HepG2 (cell line): ENCODE measurements at regions not wholly inside any gene's neighbourhood (a gene's known extent, or its start where the extent isn't known, plus 50 kb on each side); places are given as distances from the start of the nearest gene placed in this dataset.

ENCODE experiments used
- ATF5 ChIP-seq: sonication (generic); formaldehyde crosslinking; IDR thresholded peaks from 2 replicates; pipeline ENCODE4 v1.4.0; 2020; ENCODE audit warnings: mild to moderate bottlenecking, low read depth, missing genetic modification reagents
- ELF4 ChIP-seq: sonication (generic); formaldehyde crosslinking; IDR thresholded peaks from 2 replicates; pipeline ENCODE4 v1.5.0; 2020; ENCODE audit warnings: missing genetic modification reagents, mild to moderate bottlenecking, moderate library complexity, borderline replicate concordance
- ERF ChIP-seq: IDR thresholded peaks from 2 replicates; pipeline ENCODE4 v1.6.1; 2018; ENCODE audit warnings: missing biosample characterization, missing genetic modification reagents
- EZH2 ChIP-seq: conservative IDR thresholded peaks from 2 replicates; pipeline ENCODE4 v1.6.1; 2012; ENCODE audit warnings: mild to moderate bottlenecking, low read depth, low read length, moderate library complexity
- FUBP1 ChIP-seq: sonication (generic); formaldehyde crosslinking; IDR thresholded peaks from 2 replicates; pipeline ENCODE4 v1.5.1; 2020; ENCODE audit warnings: missing genetic modification reagents, mild to moderate bottlenecking, borderline replicate concordance
- GPBP1L1 ChIP-seq: sonication (generic); formaldehyde crosslinking; IDR thresholded peaks from 2 replicates; pipeline ENCODE4 v1.5.0; 2020; ENCODE audit warnings: mild to moderate bottlenecking, missing genetic modification reagents
- HOXA9 ChIP-seq: sonication (generic); formaldehyde crosslinking; IDR thresholded peaks from 2 replicates; pipeline ENCODE4 v1.8.1; 2022; ENCODE audit warnings: missing genetic modification reagents, mild to moderate bottlenecking, moderate library complexity, borderline replicate concordance
- IKZF4 ChIP-seq: sonication (generic); formaldehyde crosslinking; IDR thresholded peaks from 2 replicates; pipeline ENCODE4 v1.5.1; 2020; ENCODE audit warnings: borderline replicate concordance, mild to moderate bottlenecking, low read depth, missing genetic modification reagents; ENCODE audit errors: not compliant biosample characterization
- KAT8 ChIP-seq: IDR thresholded peaks from 2 replicates; pipeline ENCODE4 v1.6.1; 2016; ENCODE audit warnings: missing genetic modification reagents, missing compliant biosample characterization
- KLF6 ChIP-seq: IDR thresholded peaks from 2 replicates; pipeline ENCODE4 v1.8.0; 2016; ENCODE audit warnings: missing biosample characterization, missing genetic modification reagents
- NCOR1 ChIP-seq: fragments of 200-600 bp; sonication (generic); IDR thresholded peaks from 2 replicates; pipeline ENCODE4 v1.7.0; 2017; ENCODE audit warnings: antibody characterized with exemption, low read length, borderline replicate concordance
- NFIB ChIP-seq: sonication (generic); formaldehyde crosslinking; IDR thresholded peaks from 2 replicates; pipeline ENCODE4 v1.9.0; 2021; ENCODE audit warnings: missing genetic modification reagents, mild to moderate bottlenecking, borderline replicate concordance
- NFKB2 ChIP-seq: sonication (generic); formaldehyde crosslinking; IDR thresholded peaks from 2 replicates; pipeline ENCODE4 v1.4.0; 2020; ENCODE audit warnings: missing genetic modification reagents, borderline replicate concordance
- NFYB ChIP-seq: sonication (generic); formaldehyde crosslinking; IDR thresholded peaks from 2 replicates; pipeline ENCODE4 v1.4.0; 2020; ENCODE audit warnings: missing genetic modification reagents
- NRL ChIP-seq: sonication (generic); formaldehyde crosslinking; IDR thresholded peaks from 2 replicates; pipeline ENCODE4 v1.5.0; 2020; ENCODE audit warnings: missing genetic modification reagents, mild to moderate bottlenecking, moderate library complexity, borderline replicate concordance
- PAX8 ChIP-seq: sonication (generic); formaldehyde crosslinking; IDR thresholded peaks from 2 replicates; pipeline ENCODE4 v1.8.0; 2022; ENCODE audit warnings: mild to moderate bottlenecking, missing genetic modification reagents, borderline replicate concordance
- RAD21 ChIP-seq: fragments of 450-650 bp; formaldehyde crosslinking; IDR thresholded peaks from 2 replicates; pipeline ENCODE4 v1.5.0; 2020; ENCODE audit warnings: mild to moderate bottlenecking
- RBM39 ChIP-seq: fragments of 200-400 bp; formaldehyde crosslinking; IDR thresholded peaks from one replicate; pipeline ENCODE4 v1.6.1; 2018; ENCODE audit warnings: antibody characterized with exemption, mild to moderate bottlenecking, low read depth, low read length; ENCODE audit not compliant: poor library complexity, severe bottlenecking
- RELA ChIP-seq: sonication (generic); formaldehyde crosslinking; IDR thresholded peaks from 2 replicates; pipeline ENCODE4 v1.4.0; 2020; ENCODE audit warnings: missing genetic modification reagents
- SMAD1 ChIP-seq: sonication (generic); formaldehyde crosslinking; IDR thresholded peaks from 2 replicates; pipeline ENCODE4 v1.4.0; 2020; ENCODE audit warnings: missing genetic modification reagents, low read depth, mild to moderate bottlenecking, borderline replicate concordance
- TCF7 ChIP-seq: sonication (generic); IDR thresholded peaks from 2 replicates; pipeline ENCODE4 v1.6.1; 2016; ENCODE audit warnings: antibody characterized with exemption, low read depth
- WIZ ChIP-seq: sonication (generic); formaldehyde crosslinking; IDR thresholded peaks from 2 replicates; pipeline ENCODE4 v1.5.1; 2020; ENCODE audit warnings: mild to moderate bottlenecking, missing genetic modification reagents
- ZBTB26 ChIP-seq: IDR thresholded peaks from 2 replicates; pipeline ENCODE4 v1.6.1; 2016; ENCODE audit warnings: missing compliant biosample characterization, missing genetic modification reagents, borderline replicate concordance
- ZBTB8A ChIP-seq: sonication (generic); formaldehyde crosslinking; IDR thresholded peaks from 2 replicates; pipeline ENCODE4 v1.4.0; 2020; ENCODE audit warnings: mild to moderate bottlenecking, low read depth, missing genetic modification reagents, borderline replicate concordance
- ZNF383 ChIP-seq: sonication (generic); formaldehyde crosslinking; IDR thresholded peaks from 2 replicates; pipeline ENCODE4 v1.4.0; 2020; ENCODE audit warnings: missing genetic modification reagents, mild to moderate bottlenecking, borderline replicate concordance
- ZNF451 ChIP-seq: sonication (generic); formaldehyde crosslinking; IDR thresholded peaks from 2 replicates; pipeline ENCODE4 v1.5.0; 2020; ENCODE audit warnings: mild to moderate bottlenecking, missing genetic modification reagents

- no peak for TF ChIP-seq FUBP1 (CRISPR knock-in tag)
- 0 out of 2 replicates have a peak, but pooled peaks have one; percentile 46 for TF ChIP-seq ZBTB26
- TF ChIP-seq NCOR1: no peak
- no peak for TF ChIP-seq TCF7
- TF ChIP-seq NRL (CRISPR knock-in tag): no peak
- TF ChIP-seq ZBTB8A (CRISPR knock-in tag): no peak
- TF ChIP-seq IKZF4: no peak
- TF ChIP-seq PAX8 (CRISPR knock-in tag): no peak
- no peak for TF ChIP-seq HOXA9 (CRISPR knock-in tag)
- TF ChIP-seq NFYB (CRISPR knock-in tag): no peak
- TF ChIP-seq SMAD1 (CRISPR knock-in tag): peak; percentile 73; the same call in 1 of the 2 replicates
- TF ChIP-seq ELF4 (CRISPR knock-in tag): no peak
- TF ChIP-seq WIZ (CRISPR knock-in tag): no peak
- 0 out of 2 replicates have a peak, but pooled peaks have one; percentile 49 for TF ChIP-seq RELA (CRISPR knock-in tag)
- TF ChIP-seq KAT8 (CRISPR knock-in tag): 0 out of 2 replicates have a peak, but pooled peaks have one; percentile 34
- no peak for TF ChIP-seq NFKB2
- no peak for TF ChIP-seq EZH2
- no peak for TF ChIP-seq ATF5
- TF ChIP-seq KLF6 (CRISPR knock-in tag): 0 out of 2 replicates have a peak, but pooled peaks have one; percentile 60
- no peak for TF ChIP-seq GPBP1L1
- no peak for TF ChIP-seq NFIB
- no peak for TF ChIP-seq RBM39
- TF ChIP-seq ERF (CRISPR knock-in tag): peak; percentile 78
- TF ChIP-seq RAD21 (CRISPR knock-in tag): peak; percentile 98
- no peak for TF ChIP-seq ZNF383
- TF ChIP-seq ZNF451: no peak
These were observed 178.1 kb upstream of the PKDCC start (continued) for GRCh38 chr2:41869542-41870264.
